GM12874 (cell line): ENCODE measurements at regions not wholly inside any gene's neighbourhood (a gene's known extent, or its start where the extent isn't known, plus 50 kb on each side); places are given as distances from the start of the nearest gene placed in this dataset.

Source experiments
- CTCF ChIP-seq: IDR thresholded peaks from 2 replicates; pipeline ENCODE4 v1.5.1; 2011; ENCODE audit warnings: low read depth, mild to moderate bottlenecking, control low read depth, low read length, moderate library complexity; ENCODE audit not compliant: insufficient read depth

GRCh38 chr10:9357471-9357870 lies 1303.0 kb downstream of the GATA3 start:
- no peak for TF ChIP-seq CTCF

- TF ChIP-seq CTCF: no peak
These were observed 1308.2 kb downstream of the GATA3 start for GRCh38 chr10:9362721-9363120.

GRCh38 chr10:9379183-9379582 lies 1324.7 kb downstream of the GATA3 start:
- no peak for TF ChIP-seq CTCF

GRCh38 chr10:9381733-9382532 lies 1327.4 kb downstream of the GATA3 start:
- TF ChIP-seq CTCF: no peak

- no peak for TF ChIP-seq CTCF
These were observed 1328.0 kb downstream of the GATA3 start for GRCh38 chr10:9382533-9382866.

GRCh38 chr10:9390516-9390915 lies 1336.0 kb downstream of the GATA3 start:
- no peak for TF ChIP-seq CTCF

GRCh38 chr10:9399275-9399983 lies 1344.9 kb downstream of the GATA3 start:
- no peak for TF ChIP-seq CTCF
